Hepatocyte (in vitro differentiated cells): ENCODE measurements at regions not wholly inside any gene's neighbourhood (a gene's known extent, or its start where the extent isn't known, plus 50 kb on each side); places are given as distances from the start of the nearest gene placed in this dataset.

ENCODE experiments used
- DNase-seq: peaks from one replicate; pipeline ENCODE4 v3.0.0-alpha.2; 2016; ENCODE audit warnings: low spot score
- H2AFZ ChIP-seq: fragments of 200-600 bp; sonication (generic); 2 replicates; pipeline ENCODE4 v1.6.0; 2016; ENCODE audit warnings: antibody characterized with exemption, mild to moderate bottlenecking
- H3K27ac ChIP-seq: fragments of 200-600 bp; sonication (generic); 2 replicates; pipeline ENCODE4 v1.5.1; 2016; ENCODE audit warnings: mild to moderate bottlenecking
- H3K27me3 ChIP-seq: fragments of 200-600 bp; sonication (generic); 2 replicates; pipeline ENCODE4 v1.6.1; 2016
- H3K36me3 ChIP-seq: fragments of 200-600 bp; sonication (generic); replicated peaks from 2 replicates; pipeline ENCODE4 v1.5.1; 2016; ENCODE audit warnings: low read depth; ENCODE audit not compliant: insufficient read depth
- H3K4me1 ChIP-seq: fragments of 200-600 bp; sonication (generic); 2 replicates; pipeline ENCODE4 v1.5.1; 2016; ENCODE audit warnings: mild to moderate bottlenecking, moderate library complexity; ENCODE audit not compliant: insufficient read depth
- H3K4me2 ChIP-seq: fragments of 200-600 bp; sonication (generic); 2 replicates; pipeline ENCODE4 v1.6.0; 2016
- H3K4me3 ChIP-seq: fragments of 200-600 bp; sonication (generic); 2 replicates; pipeline ENCODE4 v1.5.1; 2016; ENCODE audit warnings: mild to moderate bottlenecking
- H3K79me2 ChIP-seq: fragments of 200-600 bp; sonication (generic); 2 replicates; pipeline ENCODE4 v1.6.0; 2017; ENCODE audit warnings: mild to moderate bottlenecking
- H3K9me2 ChIP-seq: fragments of 200-600 bp; sonication (generic); replicated peaks from 2 replicates; pipeline ENCODE4 v1.6.0; 2017; ENCODE audit warnings: mild to moderate bottlenecking; ENCODE audit not compliant: insufficient read depth
- H3K9me3 ChIP-seq: fragments of 200-600 bp; sonication (generic); 2 replicates; pipeline ENCODE4 v1.5.1; 2016; ENCODE audit warnings: low read depth, mild to moderate bottlenecking
- H4K20me1 ChIP-seq: fragments of 200-600 bp; sonication (generic); 2 replicates; pipeline ENCODE4 v1.6.0; 2016; ENCODE audit warnings: mild to moderate bottlenecking; ENCODE audit not compliant: insufficient read depth, poor library complexity, severe bottlenecking
- EZH2 ChIP-seq: fragments of 200-600 bp; sonication (generic); IDR thresholded peaks from 2 replicates; pipeline ENCODE4 v1.6.1; 2016; ENCODE audit warnings: antibody characterized with exemption, mild to moderate bottlenecking, borderline replicate concordance
- EZH2phosphoT487 ChIP-seq: fragments of 200-600 bp; sonication (generic); IDR thresholded peaks from one replicate; pipeline ENCODE4 v1.6.1; 2018; ENCODE audit warnings: antibody characterized with exemption, mild to moderate bottlenecking, low read depth, moderate library complexity; ENCODE audit not compliant: unreplicated experiment, severe bottlenecking
- WGBS: methylation state at CpG from one replicate; pipeline ENCODE4 v1.1.6; 2016; ENCODE audit warnings: low lambda C conversion rate; ENCODE audit errors: missing lambda C conversion rate; 5-methylcytosine and 5-hydroxymethylcytosine counted together
- TF ChIP-seq, protein P1 (sequence below): fragments of 200-600 bp; sonication (generic); IDR thresholded peaks from 2 replicates; pipeline ENCODE4 v1.5.1; 2016; ENCODE audit warnings: antibody characterized with exemption, mild to moderate bottlenecking; ENCODE audit not compliant: poor library complexity

GRCh38 chr20:60748086-60748485, 504.0 kb upstream of the CDH4 start:
- Histone ChIP-seq H4K20me1 (no peaks in the 10 kb centered on the region), H3K79me2 (no peaks in the 10 kb centered on the region), H3K27ac (no peak overlapping the region), H3K9me2 (no peaks in the 10 kb centered on the region), H3K9me3 (no peaks in the 10 kb centered on the region), H3K4me1 (no peaks in the 10 kb centered on the region), H3K27me3 (no peaks in the 10 kb centered on the region), H3K36me3 (no peaks in the 10 kb centered on the region), H3K4me3 (no peak overlapping the region), H3K4me2 (no peak overlapping the region), H2AFZ (no peak overlapping the region)
- WGBS: 68% methylated on average over 6 of the region's 6 CpGs
- TF ChIP-seq EZH2phosphoT487: no peak
- no peak for TF ChIP-seq EZH2
- TF ChIP-seq, protein P1, sequence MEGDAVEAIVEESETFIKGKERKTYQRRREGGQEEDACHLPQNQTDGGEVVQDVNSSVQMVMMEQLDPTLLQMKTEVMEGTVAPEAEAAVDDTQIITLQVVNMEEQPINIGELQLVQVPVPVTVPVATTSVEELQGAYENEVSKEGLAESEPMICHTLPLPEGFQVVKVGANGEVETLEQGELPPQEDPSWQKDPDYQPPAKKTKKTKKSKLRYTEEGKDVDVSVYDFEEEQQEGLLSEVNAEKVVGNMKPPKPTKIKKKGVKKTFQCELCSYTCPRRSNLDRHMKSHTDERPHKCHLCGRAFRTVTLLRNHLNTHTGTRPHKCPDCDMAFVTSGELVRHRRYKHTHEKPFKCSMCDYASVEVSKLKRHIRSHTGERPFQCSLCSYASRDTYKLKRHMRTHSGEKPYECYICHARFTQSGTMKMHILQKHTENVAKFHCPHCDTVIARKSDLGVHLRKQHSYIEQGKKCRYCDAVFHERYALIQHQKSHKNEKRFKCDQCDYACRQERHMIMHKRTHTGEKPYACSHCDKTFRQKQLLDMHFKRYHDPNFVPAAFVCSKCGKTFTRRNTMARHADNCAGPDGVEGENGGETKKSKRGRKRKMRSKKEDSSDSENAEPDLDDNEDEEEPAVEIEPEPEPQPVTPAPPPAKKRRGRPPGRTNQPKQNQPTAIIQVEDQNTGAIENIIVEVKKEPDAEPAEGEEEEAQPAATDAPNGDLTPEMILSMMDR: no peak
- DNase-seq: no peak

- no peak for DNase-seq
- 84% methylated on average over 11 of the region's 11 CpGs for WGBS
- no peak overlapping the region for H2AFZ ChIP-seq
These were observed 502.1 kb upstream of the CDH4 start for GRCh38 chr20:60749804-60750602.

DNA sequence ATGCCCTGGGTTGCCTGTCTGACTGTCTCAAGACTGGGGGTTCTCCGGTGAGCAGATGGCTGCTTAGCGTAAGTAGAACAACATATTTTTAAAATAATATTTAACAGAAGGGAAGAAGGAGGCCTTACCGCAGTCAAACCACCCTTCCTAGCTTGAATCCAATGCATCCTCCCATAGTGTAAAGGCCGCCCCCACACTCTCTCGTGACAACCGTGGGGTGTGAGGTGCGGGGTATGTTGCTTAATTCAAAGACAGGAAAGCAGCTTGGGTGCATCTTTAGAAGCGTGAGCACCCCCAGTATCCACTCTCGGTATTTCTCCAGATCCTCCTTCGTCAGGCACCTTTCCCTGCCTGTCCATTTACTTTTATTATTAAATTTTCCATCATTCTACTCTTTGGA, 501.2 kb upstream of the CDH4 start:
- no peaks in the 10 kb centered on the region for H3K9me2 ChIP-seq
- no peaks in the 10 kb centered on the region for H3K9me3 ChIP-seq
- 86% methylated on average over 10 of the region's 10 CpGs for WGBS

More at GRCh38 chr20:60749804-60750602, 502.1 kb upstream of the CDH4 start:
- Histone ChIP-seq H3K36me3 (no peaks in the 10 kb centered on the region), H4K20me1 (no peaks in the 10 kb centered on the region), H3K27ac (no peak overlapping the region), H3K4me3 (no peak overlapping the region), H3K9me3 (no peaks in the 10 kb centered on the region), H3K27me3 (no peaks in the 10 kb centered on the region), H3K4me2 (no peak overlapping the region), H3K4me1 (no peaks in the 10 kb centered on the region), H3K79me2 (no peaks in the 10 kb centered on the region), H3K9me2 (no peaks in the 10 kb centered on the region)
- TF ChIP-seq EZH2 (no peak), EZH2phosphoT487 (no peak)
- TF ChIP-seq, protein P1: no peak

More for the DNA sequence above, 501.2 kb upstream of the CDH4 start:
- Histone ChIP-seq H4K20me1 (no peaks in the 10 kb centered on the region), H2AFZ (no peak overlapping the region), H3K27me3 (no peaks in the 10 kb centered on the region), H3K36me3 (no peaks in the 10 kb centered on the region), H3K4me2 (no peak overlapping the region), H3K4me1 (no peaks in the 10 kb centered on the region), H3K27ac (no peak overlapping the region), H3K4me3 (no peak overlapping the region), H3K79me2 (no peaks in the 10 kb centered on the region)
- TF ChIP-seq, protein P1: no peak
- TF ChIP-seq EZH2 (no peak), EZH2phosphoT487 (no peak)
- DNase-seq: no peak
